Amniotic epithelial cell (primary cell): ENCODE measurements at regions not wholly inside any gene's neighbourhood (a gene's known extent, or its start where the extent isn't known, plus 50 kb on each side); places are given as distances from the start of the nearest gene placed in this dataset.
A peak's percentile ranks its signal among the peaks of the same experiment; 100 is the strongest.

Experiments
- DNase-seq: peaks from one replicate; pipeline ENCODE4 v3.0.0-alpha.2; 2010; ENCODE audit warnings: low read depth

GRCh38 chr12:30827101-30828066 is 72.6 kb upstream of the CAPRIN2 start:
- no peak for DNase-seq

DNA sequence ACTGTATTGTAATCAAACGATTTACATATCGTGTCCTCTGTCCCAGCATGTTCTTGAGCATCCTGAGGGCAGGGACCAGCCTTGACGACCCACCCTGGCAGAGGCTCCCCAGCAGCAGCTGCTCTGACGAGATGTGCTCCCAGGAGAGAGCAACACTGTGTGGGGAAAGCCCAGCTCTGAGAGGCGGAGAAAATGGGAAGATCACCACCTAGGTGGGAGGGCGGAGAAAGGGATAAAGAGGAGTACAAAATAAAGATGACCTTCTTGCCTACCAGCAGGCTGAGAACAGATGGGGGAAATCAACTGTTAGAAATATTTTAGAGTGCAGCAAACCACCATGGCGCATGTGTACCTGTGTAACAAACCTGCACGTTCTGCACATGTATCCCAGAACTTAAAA is 71.5 kb upstream of the CAPRIN2 start:
- DNase-seq, result no peak

DNA sequence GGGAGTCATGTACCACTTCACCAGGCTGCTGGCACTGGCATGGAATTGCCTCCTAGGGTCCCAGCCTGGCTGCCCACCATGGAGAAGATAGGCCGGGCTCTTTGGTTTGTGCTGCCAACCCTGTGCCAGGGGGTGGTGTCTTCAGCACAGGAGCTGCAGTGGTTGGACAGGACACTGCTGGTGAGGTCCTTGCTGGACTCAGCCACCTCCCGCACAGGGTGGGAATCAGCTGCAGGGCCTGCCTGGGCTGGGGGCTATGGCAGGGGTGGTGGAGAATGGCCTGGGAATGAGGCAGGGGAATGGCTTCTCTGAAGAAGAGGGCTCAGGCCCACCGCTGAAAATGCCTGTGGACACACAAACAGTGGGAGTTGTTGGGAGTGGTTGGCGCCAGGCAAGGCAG is 70.6 kb upstream of the CAPRIN2 start:
- no peak for DNase-seq

DNA sequence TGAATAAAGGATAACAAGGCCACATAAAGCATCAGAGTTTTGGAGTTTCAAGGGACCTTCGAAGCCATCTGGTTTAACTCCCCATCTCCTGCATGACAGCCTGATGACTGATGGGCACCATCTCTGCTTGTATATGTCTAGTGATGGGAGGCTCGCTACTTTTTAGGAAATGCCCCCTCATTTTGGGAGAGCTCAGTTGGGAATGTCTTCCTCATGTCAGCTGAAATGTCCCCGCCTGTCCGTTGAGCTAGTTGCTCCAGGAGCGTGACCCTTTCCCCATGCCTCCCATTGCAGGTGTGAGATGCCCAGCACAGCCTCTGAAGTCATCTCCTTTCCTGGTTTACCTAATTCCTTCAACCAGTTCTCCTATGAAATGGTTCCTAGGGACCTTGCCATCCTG is 69.6 kb upstream of the CAPRIN2 start:
- DNase-seq, result no peak

- DNase-seq, result no peak
These were observed 69.0 kb upstream of the CAPRIN2 start for GRCh38 chr12:30823764-30824163.

DNA sequence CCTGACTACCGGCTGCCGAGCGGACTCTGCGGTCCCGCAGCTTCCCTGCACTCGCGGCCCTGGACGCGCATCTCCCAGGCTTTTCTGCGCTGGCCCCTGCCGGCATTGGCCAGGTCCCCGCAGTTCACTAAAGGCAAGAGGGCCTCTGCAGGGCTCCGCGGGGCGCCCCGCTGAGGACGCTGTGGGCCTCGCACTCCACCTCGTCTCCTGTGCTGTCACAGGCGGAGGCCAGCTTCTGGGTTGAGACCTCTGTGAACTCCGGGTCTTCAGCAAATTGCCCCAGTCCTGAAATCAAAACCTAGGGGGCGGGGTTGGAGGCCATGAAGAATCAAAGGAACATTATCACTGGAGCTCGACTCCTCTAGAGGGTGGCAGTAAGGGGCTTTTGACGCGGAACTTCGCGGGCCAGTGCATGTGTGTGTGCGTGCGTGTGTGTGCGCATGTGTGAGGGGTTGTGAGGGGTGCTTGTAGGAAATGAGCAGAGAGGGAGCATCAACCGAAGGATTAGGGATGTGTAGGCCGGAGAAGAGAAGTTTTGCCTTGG is 68.5 kb upstream of the CAPRIN2 start:
- DNase-seq, result peak; percentile 24

GRCh38 chr12:30822385-30823155 is 67.8 kb upstream of the CAPRIN2 start:
- peak; percentile 60 for DNase-seq

GRCh38 chr12:30820406-30820946 is 65.7 kb upstream of the CAPRIN2 start:
- DNase-seq, result no peak

DNA sequence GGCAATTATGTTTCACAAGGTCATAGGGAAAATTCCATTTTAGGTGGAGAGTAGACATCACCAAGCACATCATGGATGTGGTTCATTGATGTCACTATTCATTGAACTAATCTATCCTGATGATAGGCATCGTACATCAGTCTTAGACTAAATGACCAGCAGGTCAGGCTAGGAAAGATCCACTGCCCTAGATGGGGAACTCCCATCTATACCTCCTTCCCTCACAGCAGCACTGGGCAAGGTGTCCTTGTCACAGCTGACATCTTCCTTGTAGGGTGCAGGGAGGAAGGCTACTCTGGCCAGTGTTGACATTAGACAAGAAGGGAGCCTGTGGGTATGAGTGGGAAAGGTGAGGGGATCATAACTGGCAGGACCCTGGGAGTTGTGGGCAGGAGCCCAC is 63.8 kb upstream of the CAPRIN2 start:
- DNase-seq, result no peak

DNA sequence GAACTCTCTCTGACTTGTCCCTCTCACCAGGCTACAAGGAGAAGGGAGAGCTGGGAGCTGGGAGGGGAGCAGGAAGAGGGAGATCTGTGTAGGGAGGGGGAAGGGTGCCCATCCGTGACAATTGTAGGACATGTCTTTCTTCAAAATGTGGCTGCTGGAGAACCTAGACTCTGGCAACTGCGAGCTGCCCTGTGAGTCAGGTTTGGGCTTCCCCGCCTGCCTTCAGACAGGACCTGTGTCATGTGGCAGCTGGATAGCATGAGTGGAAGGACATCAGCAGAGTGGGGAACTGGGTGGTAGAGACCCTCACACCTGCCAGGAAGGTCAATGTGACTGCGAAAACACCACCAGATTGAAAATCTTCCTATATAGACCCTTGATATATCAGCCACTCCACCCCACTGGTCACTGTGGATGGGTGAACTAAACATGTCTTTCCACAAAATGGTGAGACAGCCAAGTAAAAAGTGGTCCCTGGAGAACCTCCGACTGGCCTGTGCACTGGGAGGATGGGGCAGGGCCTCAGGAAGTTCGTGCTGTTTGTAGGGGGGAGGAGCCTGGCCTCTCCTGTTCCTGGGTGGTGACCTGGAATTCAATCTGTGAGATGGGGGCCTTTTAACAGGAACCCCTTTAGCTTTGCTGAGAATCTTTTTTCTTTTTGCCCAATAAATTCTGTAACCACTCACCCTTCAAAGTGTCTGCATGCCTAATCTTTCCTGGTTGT is 62.2 kb upstream of the CAPRIN2 start:
- DNase-seq, result no peak

DNA sequence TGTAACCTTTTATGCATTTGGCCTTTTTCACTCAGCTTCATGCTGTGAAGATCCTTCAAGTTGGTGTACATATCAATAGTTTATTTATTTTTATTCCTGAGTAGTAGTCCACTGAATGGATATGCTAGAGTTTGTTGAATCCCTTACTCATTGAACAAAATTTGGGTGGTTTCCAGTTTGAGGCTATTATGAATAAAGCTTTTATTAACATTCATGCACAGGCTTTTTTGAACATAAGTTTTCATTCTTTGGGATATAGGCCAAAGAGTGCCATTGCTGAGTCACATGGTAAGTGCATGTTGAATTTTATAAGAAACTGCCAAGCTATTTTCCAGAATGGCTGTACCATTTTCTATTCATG is 59.5 kb upstream of the CAPRIN2 start:
- no peak for DNase-seq

DNA sequence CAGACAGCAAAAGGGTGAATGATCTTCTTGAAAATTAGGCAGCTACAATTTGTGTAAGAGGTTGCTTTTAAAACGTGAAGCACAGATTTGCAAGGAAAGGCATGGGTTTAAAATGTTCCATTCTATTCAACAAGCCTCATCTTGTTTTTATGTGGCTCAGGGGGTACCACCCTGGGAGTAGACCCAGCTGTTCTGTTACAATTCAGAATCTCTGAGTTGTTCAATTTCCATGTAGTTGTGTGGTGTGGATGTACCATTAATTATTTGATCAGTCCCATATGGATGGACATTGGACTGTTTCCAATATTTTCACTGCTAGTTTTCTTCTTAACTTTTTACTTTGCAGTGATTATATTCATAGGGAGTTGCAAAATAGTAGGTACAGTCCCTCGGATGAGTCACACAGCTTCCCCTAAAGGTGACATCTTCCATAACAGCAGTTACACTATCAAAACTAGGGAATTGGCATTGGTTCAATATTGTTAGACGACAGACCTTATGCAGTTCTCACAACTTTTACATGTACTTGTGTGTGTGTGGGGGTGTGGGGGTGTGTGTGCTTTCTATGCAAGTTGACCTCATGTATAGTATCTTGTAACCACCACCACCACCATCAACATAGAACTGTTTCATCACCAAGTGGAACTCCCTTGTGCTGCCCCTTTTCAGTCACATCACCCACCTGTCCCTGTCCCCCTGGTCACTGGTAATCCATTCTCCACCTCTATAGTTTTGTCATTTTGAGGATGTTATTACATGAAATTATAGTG is 59.0 kb upstream of the CAPRIN2 start:
- peak; percentile 15 for DNase-seq

- DNase-seq, result peak; percentile 18
These were observed 57.2 kb upstream of the CAPRIN2 start for GRCh38 chr12:30811966-30812365.

DNA sequence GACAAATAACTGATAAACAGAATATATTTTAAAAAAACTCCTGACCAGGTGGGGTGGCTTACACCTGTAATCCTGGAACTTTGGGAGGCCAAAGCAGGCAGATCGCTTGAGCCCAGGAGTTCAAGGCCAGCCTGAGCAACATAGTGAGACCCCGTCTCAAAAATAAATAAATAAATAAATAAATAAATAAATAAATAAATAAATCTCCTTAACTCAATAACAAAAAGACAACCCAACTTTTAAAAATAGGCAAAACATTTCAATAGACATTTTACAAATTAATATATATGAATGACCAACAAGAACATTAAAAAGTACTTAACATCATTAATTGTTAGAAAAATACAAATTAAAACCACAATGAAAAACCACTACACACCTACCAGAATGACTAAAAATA is 56.2 kb upstream of the CAPRIN2 start:
- no peak for DNase-seq

GRCh38 chr12:30807695-30808034 is 52.9 kb upstream of the CAPRIN2 start:
- DNase-seq, result no peak

DNA sequence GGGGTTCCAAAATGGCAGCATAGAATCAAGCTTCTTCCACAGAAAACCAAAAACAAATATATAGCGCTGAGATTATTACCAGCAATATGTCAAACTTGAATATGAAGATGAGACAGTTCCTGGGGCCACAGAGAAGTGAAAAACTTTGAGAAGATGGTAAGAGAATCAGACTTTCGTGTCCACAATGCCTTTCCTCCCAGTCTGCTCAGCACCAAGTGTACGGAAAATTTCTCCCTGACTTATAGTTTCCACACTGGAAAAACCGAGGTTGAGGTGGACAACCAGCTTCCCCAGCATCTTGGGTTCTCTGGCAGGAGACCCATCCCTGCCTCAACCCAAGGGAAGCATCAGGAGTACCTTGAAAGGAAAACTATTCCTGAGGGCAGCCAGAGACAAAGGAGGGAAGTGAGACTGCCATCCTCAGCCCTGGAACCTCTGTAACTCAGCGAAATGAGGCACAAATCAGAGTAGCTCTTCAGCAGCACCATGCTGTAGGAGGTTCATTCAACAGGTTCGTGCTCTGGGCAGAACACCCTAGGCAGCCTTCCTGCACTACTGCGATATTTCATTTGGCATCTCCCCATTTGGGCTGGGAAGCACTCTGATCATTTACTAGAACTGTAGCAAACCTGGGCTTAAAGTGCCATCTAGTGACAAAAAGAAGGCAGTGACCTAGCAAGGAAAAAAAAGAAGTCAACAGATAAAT is 52.4 kb upstream of the CAPRIN2 start:
- DNase-seq, result peak; percentile 70

- no peak for DNase-seq
These were observed 51.2 kb upstream of the CAPRIN2 start for GRCh38 chr12:30805959-30806358.
